Vagina (tissue), 2 donors: ENCODE measurements at regions not wholly inside any gene's neighbourhood (a gene's known extent, or its start where the extent isn't known, plus 50 kb on each side); places are given as distances from the start of the nearest gene placed in this dataset.

Source experiments
- CTCF ChIP-seq, 3 experiments: fragments of 450-650 bp in 2 of 3; fragments of 200-600 bp in 1 of 3; sonication (generic) in 1 of 3; IDR thresholded peaks; one replicate each; pipeline ENCODE4 v1.5.1; 2017 to 2019; ENCODE audit warnings: antibody characterized with exemption in 3 of 3, mild to moderate bottlenecking in 2 of 3, moderate library complexity in 2 of 3
- POLR2AphosphoS5 ChIP-seq, 2 donors: sonication (generic); formaldehyde crosslinking; IDR thresholded peaks; one replicate each; pipeline ENCODE4 v1.9.0; 2017; ENCODE audit warnings: antibody characterized with exemption in 2 of 2, mild to moderate bottlenecking in 2 of 2, low read depth in 1 of 2; ENCODE audit not compliant: insufficient read depth in 1 of 2

GRCh38 chr1:219066631-219067349 is 106.9 kb upstream of the LYPLAL1 start:
- TF ChIP-seq CTCF (IDR thresholded peaks at IDR 0.05), result peak in 2 of 3 experiments; percentile 37 to 43
- TF ChIP-seq POLR2AphosphoS5 (IDR thresholded peaks at IDR 0.05; ENCODE audit: insufficient read depth in 1 of 2, low read depth in 1 of 2), result no peak
